Muscle of leg (tissue), 3 donors: ENCODE measurements at regions not wholly inside any gene's neighbourhood (a gene's known extent, or its start where the extent isn't known, plus 50 kb on each side); places are given as distances from the start of the nearest gene placed in this dataset.

ENCODE experiments used
- DNase-seq: peaks from one replicate; pipeline ENCODE4 v3.0.0; 2013
- H3K27ac ChIP-seq: one replicate; pipeline ENCODE4 v1.5.1; 2013; ENCODE audit warnings: mild to moderate bottlenecking, low read length, control low read depth
- H3K27me3 ChIP-seq: one replicate; pipeline ENCODE4 v1.6.1; 2013; ENCODE audit warnings: low read length; ENCODE audit not compliant: control insufficient read depth, insufficient read depth
- H3K36me3 ChIP-seq: one replicate; pipeline ENCODE4 v1.6.1; 2013; ENCODE audit warnings: low read length; ENCODE audit not compliant: control insufficient read depth, insufficient read depth
- H3K4me1 ChIP-seq: one replicate; pipeline ENCODE4 v1.6.1; 2013; ENCODE audit warnings: low read length; ENCODE audit not compliant: control insufficient read depth, insufficient read depth
- H3K4me3 ChIP-seq: one replicate; pipeline ENCODE4 v1.5.1; 2013; ENCODE audit warnings: low read length, control low read depth
- H3K9me3 ChIP-seq: replicated peaks from 2 replicates; pipeline ENCODE4 v1.6.1; 2013; ENCODE audit warnings: low read depth, low read length; ENCODE audit not compliant: control insufficient read depth
- WGBS: methylation state at CpG from one replicate; pipeline ENCODE4 v1.1.5; 2013; ENCODE audit warnings: missing lambda C conversion rate; ENCODE audit not compliant: insufficient coverage; 5-methylcytosine and 5-hydroxymethylcytosine counted together

- no peak for DNase-seq
- H3K27ac ChIP-seq, result no peak overlapping the region
- WGBS, result 89% methylated on average over 1 of the region's 1 CpG
- no peaks in the 10 kb centered on the region for H3K36me3 ChIP-seq
- no peaks in the 10 kb centered on the region for H3K9me3 ChIP-seq
- H3K4me1 ChIP-seq, result no peaks in the 10 kb centered on the region
- no peak overlapping the region for H3K4me3 ChIP-seq
- H3K27me3 ChIP-seq, result no peaks in the 10 kb centered on the region
Observed at GRCh38 chr16:80287674-80288073, 253.1 kb upstream of the DYNLRB2 start.

DNA sequence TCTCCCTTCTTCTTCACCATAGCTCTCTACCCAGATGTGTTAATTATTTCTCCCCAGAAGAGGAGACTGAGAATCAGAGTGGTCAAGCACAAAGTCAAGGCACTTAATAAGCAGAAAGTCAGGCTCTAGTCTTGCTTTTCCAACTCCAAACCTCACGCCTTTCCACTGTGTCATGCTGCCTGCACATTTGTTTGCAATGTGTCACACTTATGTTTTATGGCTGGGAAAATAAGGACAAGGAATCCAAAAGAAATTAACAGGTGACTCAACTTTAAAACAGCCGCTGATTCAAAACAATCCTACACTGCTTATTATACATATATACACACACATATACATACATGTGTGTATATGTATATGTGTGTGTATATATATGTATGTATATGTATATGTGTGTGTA, 255.7 kb upstream of the DYNLRB2 start:
- H3K27me3 ChIP-seq, result no peaks in the 10 kb centered on the region
- no peak overlapping the region for H3K4me3 ChIP-seq
- no peaks in the 10 kb centered on the region for H3K4me1 ChIP-seq
- no peak for DNase-seq
- no peaks in the 10 kb centered on the region for H3K36me3 ChIP-seq
- no CpG with 5 or more reads among the region's 2 CpGs for WGBS
- H3K27ac ChIP-seq, result no peak overlapping the region
- no peaks in the 10 kb centered on the region for H3K9me3 ChIP-seq

DNA sequence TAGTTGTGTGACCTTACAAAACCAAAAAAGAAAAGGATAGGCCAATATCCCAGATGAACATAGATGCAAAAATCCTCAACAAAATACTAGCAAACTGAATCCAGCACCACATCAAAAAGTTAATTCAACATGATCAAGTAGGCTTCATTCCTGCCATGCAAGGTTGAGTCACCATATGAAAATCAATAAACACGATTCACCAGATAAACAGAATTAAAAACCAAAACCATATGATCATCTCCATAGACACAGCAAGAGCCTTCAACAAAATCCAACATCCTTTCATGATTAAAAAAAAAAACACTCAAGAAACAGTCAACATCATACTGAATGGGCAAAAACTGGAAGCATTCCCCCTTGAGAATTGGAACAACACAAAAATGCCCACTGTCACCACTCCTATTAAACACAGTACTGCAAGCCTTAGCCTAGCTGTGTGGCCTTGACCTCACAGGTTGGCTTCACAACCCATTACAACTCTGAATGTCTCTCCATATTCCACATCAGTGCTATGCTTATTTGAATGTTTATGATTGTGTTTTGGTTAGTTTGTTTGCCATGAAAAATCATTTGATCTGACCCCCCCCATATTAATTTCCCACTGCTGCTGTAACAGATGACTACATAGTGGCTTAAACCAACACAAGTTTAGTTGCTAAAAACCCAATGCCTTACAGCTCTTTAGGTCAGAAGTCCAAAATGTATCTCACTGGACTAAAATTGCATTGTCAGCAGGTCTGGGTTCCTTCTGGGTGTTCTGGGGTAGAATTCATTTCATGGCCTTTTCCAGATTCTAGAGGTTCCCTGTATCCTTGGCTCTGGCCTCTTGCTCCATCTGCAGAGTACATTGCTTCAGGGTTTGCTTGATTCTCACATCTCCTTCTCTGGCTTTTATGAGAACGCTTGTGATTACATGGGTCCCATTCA, 257.1 kb upstream of the DYNLRB2 start:
- H3K4me3 ChIP-seq, result no peak overlapping the region
- H3K27ac ChIP-seq, result no peak overlapping the region
- no peaks in the 10 kb centered on the region for H3K9me3 ChIP-seq
- H3K27me3 ChIP-seq, result no peaks in the 10 kb centered on the region
- DNase-seq, result no peak
- no peaks in the 10 kb centered on the region for H3K36me3 ChIP-seq
- WGBS, result no CpG with 5 or more reads among the region's 2 CpGs
- H3K4me1 ChIP-seq, result peaks cover 4% of the 10 kb centered on the region

GRCh38 chr16:80280557-80280956, 260.2 kb upstream of the DYNLRB2 start:
- no peaks in the 10 kb centered on the region for H3K36me3 ChIP-seq
- 82% methylated on average over 7 of the region's 7 CpGs for WGBS
- H3K9me3 ChIP-seq, result no peaks in the 10 kb centered on the region
- no peak overlapping the region for H3K27ac ChIP-seq
- peaks cover 4% of the 10 kb centered on the region for H3K4me1 ChIP-seq
- no peak for DNase-seq
- H3K27me3 ChIP-seq, result no peaks in the 10 kb centered on the region
- H3K4me3 ChIP-seq, result no peak overlapping the region

DNA sequence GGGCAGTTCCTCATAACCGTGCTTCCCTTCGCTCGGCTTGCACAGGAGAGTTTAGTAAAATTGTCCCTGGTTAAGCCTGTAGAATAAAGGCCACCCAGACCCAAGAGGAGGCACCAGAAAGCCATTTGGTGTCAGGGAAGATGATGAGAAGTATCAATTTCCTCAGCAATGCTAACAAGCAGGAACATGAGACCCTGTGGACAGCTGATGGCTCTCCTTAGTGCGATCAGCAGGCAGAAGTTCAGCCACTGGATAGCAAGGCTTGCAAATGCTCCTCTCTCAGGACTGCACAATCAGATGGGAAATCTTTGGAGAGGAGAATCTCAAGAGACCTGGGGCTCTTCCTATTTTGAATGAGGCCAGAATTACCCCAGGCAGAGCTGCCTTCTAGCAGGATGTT, 261.1 kb upstream of the DYNLRB2 start:
- 100% methylated on average over 1 of the region's 4 CpGs for WGBS
- Histone ChIP-seq H3K36me3 (no peaks in the 10 kb centered on the region), H3K27me3 (no peaks in the 10 kb centered on the region), H3K9me3 (no peaks in the 10 kb centered on the region), H3K4me1 (peaks cover 4% of the 10 kb centered on the region), H3K4me3 (no peak overlapping the region), H3K27ac (no peak overlapping the region)
- DNase-seq, result peak; percentile 47

- Histone ChIP-seq H3K9me3 (peaks cover under 1% of the 10 kb centered on the region), H3K4me3 (no peak overlapping the region), H3K27me3 (no peaks in the 10 kb centered on the region), H3K36me3 (no peaks in the 10 kb centered on the region), H3K27ac (no peak overlapping the region), H3K4me1 (peaks cover 4% of the 10 kb centered on the region)
- WGBS, result 44% methylated on average over 3 of the region's 5 CpGs
- DNase-seq, result no peak
Observed at GRCh38 chr16:80277182-80277581, 263.6 kb upstream of the DYNLRB2 start.

DNA sequence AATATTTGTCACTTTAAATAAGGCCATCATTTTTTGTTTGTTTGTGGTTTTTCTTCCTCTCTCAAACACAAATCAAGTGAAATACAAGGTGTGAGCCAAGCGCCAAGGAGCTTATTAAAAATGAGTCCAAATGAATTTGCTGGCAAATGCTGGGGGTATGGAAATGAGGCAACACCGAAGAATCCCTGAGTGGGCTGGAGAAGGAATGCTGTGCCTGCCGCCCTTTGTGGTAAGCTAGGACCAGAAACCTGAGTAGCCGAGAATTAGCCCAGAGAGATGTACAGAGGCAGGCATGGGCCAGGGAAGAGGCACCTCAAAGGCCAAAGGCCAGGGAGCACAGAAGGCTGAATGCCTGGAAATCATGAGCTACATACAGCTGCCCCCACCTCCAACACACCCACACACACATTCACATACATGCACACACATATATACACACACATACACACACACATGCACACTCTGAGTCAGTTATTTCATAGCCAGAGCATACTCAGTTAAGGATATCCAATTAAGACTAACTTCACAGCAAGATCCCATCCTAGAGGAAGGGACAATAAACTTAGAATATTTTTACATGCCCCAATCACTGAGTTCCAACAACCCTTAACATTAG, 266.1 kb upstream of the DYNLRB2 start:
- DNase-seq, result no peak
- peaks cover 3% of the 10 kb centered on the region for H3K9me3 ChIP-seq
- 52% methylated on average over 4 of the region's 4 CpGs for WGBS
- no peaks in the 10 kb centered on the region for H3K27me3 ChIP-seq
- no peaks in the 10 kb centered on the region for H3K36me3 ChIP-seq
- H3K4me1 ChIP-seq, result peaks cover 2% of the 10 kb centered on the region
- H3K27ac ChIP-seq, result no peak overlapping the region
- H3K4me3 ChIP-seq, result no peak overlapping the region

- peak; percentile 21 for DNase-seq
- WGBS, result no CpG with 5 or more reads among the region's 4 CpGs
- Histone ChIP-seq H3K36me3 (no peaks in the 10 kb centered on the region), H3K27ac (no peak overlapping the region), H3K4me3 (no peak overlapping the region), H3K9me3 (peaks cover 3% of the 10 kb centered on the region), H3K27me3 (no peaks in the 10 kb centered on the region), H3K4me1 (no peaks in the 10 kb centered on the region)
Observed at GRCh38 chr16:80273635-80274538, 266.9 kb upstream of the DYNLRB2 start.

GRCh38 chr16:80265624-80266306, 275.0 kb upstream of the DYNLRB2 start:
- Histone ChIP-seq H3K27me3 (no peaks in the 10 kb centered on the region), H3K4me1 (no peaks in the 10 kb centered on the region), H3K27ac (peak overlapping the region; percentile 10), H3K36me3 (no peaks in the 10 kb centered on the region), H3K4me3 (no peak overlapping the region), H3K9me3 (no peaks in the 10 kb centered on the region)
- WGBS, result no CpG with 5 or more reads among the region's 2 CpGs
- DNase-seq, result peak; percentile 89
